ENCODE measurements at regions not wholly inside any gene's neighbourhood (a gene's known extent, or its start where the extent isn't known, plus 50 kb on each side); places are given as distances from the start of the nearest gene placed in this dataset.

- TF ChIP-seq CTCF (IDR thresholded peaks at IDR 0.05 in 4 of 5, conservative IDR thresholded peaks at IDR 0.05 in 1 of 5): no peak
- TF ChIP-seq POLR2A (IDR thresholded peaks at IDR 0.05): no peak
Measured at GRCh38 chr3:75610773-75611172, 53.4 kb upstream of the FRG2C start.
